Smooth muscle cell (in vitro differentiated cells): ENCODE measurements at regions not wholly inside any gene's neighbourhood (a gene's known extent, or its start where the extent isn't known, plus 50 kb on each side); places are given as distances from the start of the nearest gene placed in this dataset. TPM values are rescaled to one million over a fixed set of nuclear protein-coding genes. Genes with fewer than 3 reads are reported as not detected.

Source experiments
- DNase-seq: peaks from one replicate; lab custom pipeline; 2025; ENCODE audit not compliant: unreplicated experiment; lab: John Stamatoyannopoulos, UW
- H2AFZ ChIP-seq: fragments of 200-600 bp; sonication (generic); 2 replicates; pipeline ENCODE4 v1.6.0; 2016; ENCODE audit warnings: antibody characterized with exemption, low read depth, mild to moderate bottlenecking
- H3F3A ChIP-seq: fragments of 200-600 bp; sonication (generic); 2 replicates; pipeline ENCODE4 v1.6.0; 2017; ENCODE audit warnings: antibody characterized with exemption, low read depth
- H3K27ac ChIP-seq: fragments of 200-600 bp; sonication (generic); 2 replicates; pipeline ENCODE4 v1.5.1; 2016; ENCODE audit warnings: low read depth, mild to moderate bottlenecking
- H3K27me3 ChIP-seq: fragments of 200-600 bp; sonication (generic); 2 replicates; pipeline ENCODE4 v1.6.1; 2016; ENCODE audit warnings: low read depth, mild to moderate bottlenecking
- H3K36me3 ChIP-seq: fragments of 200-600 bp; sonication (generic); 2 replicates; pipeline ENCODE4 v1.5.1; 2016; ENCODE audit warnings: low read depth
- H3K4me1 ChIP-seq: fragments of 200-600 bp; sonication (generic); 2 replicates; pipeline ENCODE4 v1.5.1; 2016; ENCODE audit warnings: low read depth
- H3K4me2 ChIP-seq: fragments of 200-600 bp; sonication (generic); 2 replicates; pipeline ENCODE4 v1.6.0; 2016; ENCODE audit warnings: mild to moderate bottlenecking
- H3K4me3 ChIP-seq: fragments of 200-600 bp; sonication (generic); 2 replicates; pipeline ENCODE4 v1.5.1; 2016; ENCODE audit warnings: mild to moderate bottlenecking
- H3K79me2 ChIP-seq: fragments of 200-600 bp; sonication (generic); 2 replicates; pipeline ENCODE4 v1.6.0; 2016; ENCODE audit warnings: low read depth, mild to moderate bottlenecking
- H3K9ac ChIP-seq: fragments of 200-600 bp; sonication (generic); 2 replicates; pipeline ENCODE4 v1.6.0; 2016; ENCODE audit warnings: low read depth
- H3K9me3 ChIP-seq: fragments of 200-600 bp; sonication (generic); replicated peaks from 2 replicates; pipeline ENCODE4 v1.5.1; 2016; ENCODE audit warnings: low read depth
- H4K20me1 ChIP-seq: fragments of 200-600 bp; sonication (generic); 2 replicates; pipeline ENCODE4 v1.6.0; 2016; ENCODE audit warnings: low read depth
- CTCF ChIP-seq: fragments of 200-600 bp; sonication (generic); IDR thresholded peaks from 2 replicates; pipeline ENCODE4 v1.5.1; 2017; ENCODE audit warnings: borderline replicate concordance, mild to moderate bottlenecking, antibody characterized with exemption; ENCODE audit not compliant: insufficient read depth, poor library complexity, severe bottlenecking
- WGBS: methylation state at CpG from one replicate; pipeline ENCODE4 v1.1.7; 2016; ENCODE audit warnings: low lambda C conversion rate; 5-methylcytosine and 5-hydroxymethylcytosine counted together
- small RNA-seq: library from RNA; depleted of rRNA; stranded (forward); fragments of <200 nt; gene quantifications from one replicate; pipeline ENCODE3, GENCODE V24; 2014

- H3K9me3 ChIP-seq, result no peaks in the 10 kb centered on the region
- peak overlapping the region; percentile 24 for H2AFZ ChIP-seq
- no peaks in the 10 kb centered on the region for H3F3A ChIP-seq
- H3K9ac ChIP-seq, result no peak overlapping the region
- H3K27ac ChIP-seq, result no peak overlapping the region
- no peaks in the 10 kb centered on the region for H4K20me1 ChIP-seq
- H3K27me3 ChIP-seq, result no peaks in the 10 kb centered on the region
- no peak for DNase-seq
- H3K36me3 ChIP-seq, result no peaks in the 10 kb centered on the region
- no peak overlapping the region for H3K4me2 ChIP-seq
- no peaks in the 10 kb centered on the region for H3K79me2 ChIP-seq
- no peak for TF ChIP-seq CTCF
- H3K4me1 ChIP-seq, result no peaks in the 10 kb centered on the region
- H3K4me3 ChIP-seq, result no peak overlapping the region
- WGBS, result 63% methylated on average over 1 of the region's 1 CpG
Measured at GRCh38 chr4:134278675-134279074, 77.1 kb upstream of the PABPC4L start.

GRCh38 chr4:134276476-134276875 is 74.9 kb upstream of the PABPC4L start:
- Histone ChIP-seq H3K79me2 (no peaks in the 10 kb centered on the region), H4K20me1 (no peaks in the 10 kb centered on the region), H3K36me3 (no peaks in the 10 kb centered on the region), H3K27me3 (no peaks in the 10 kb centered on the region), H3K4me3 (no peak overlapping the region), H3K4me2 (no peak overlapping the region), H3K4me1 (no peaks in the 10 kb centered on the region), H3K9ac (no peak overlapping the region), H3K9me3 (no peaks in the 10 kb centered on the region), H3F3A (no peaks in the 10 kb centered on the region), H3K27ac (no peak overlapping the region), H2AFZ (peak overlapping the region; percentile 26)
- no peak for DNase-seq
- 70% methylated on average over 2 of the region's 2 CpGs for WGBS
- TF ChIP-seq CTCF, result no peak

GRCh38 chr4:134260126-134260525 is 58.5 kb upstream of the PABPC4L start:
- no peaks in the 10 kb centered on the region for H4K20me1 ChIP-seq
- no peaks in the 10 kb centered on the region for H3K27me3 ChIP-seq

More at GRCh38 chr4:134260126-134260525, 58.5 kb upstream of the PABPC4L start:
- Histone ChIP-seq H3K4me3 (no peak overlapping the region), H3K36me3 (no peaks in the 10 kb centered on the region), H3K9me3 (no peaks in the 10 kb centered on the region), H3K4me2 (no peak overlapping the region), H2AFZ (no peak overlapping the region), H3K9ac (no peak overlapping the region), H3K79me2 (no peaks in the 10 kb centered on the region), H3K27ac (no peak overlapping the region), H3K4me1 (no peaks in the 10 kb centered on the region), H3F3A (no peaks in the 10 kb centered on the region)
- WGBS, result 96% methylated on average over 1 of the region's 1 CpG
- no peak for DNase-seq
- no peak for TF ChIP-seq CTCF

Small RNAs in the stretch of these regions (small RNA-seq; reads per million reads assigned to genes)
- gene AC104619.4 (not detected), gene RF00026 (not detected)
